Fibroblast of villous mesenchyme (primary cell): ENCODE measurements at regions not wholly inside any gene's neighbourhood (a gene's known extent, or its start where the extent isn't known, plus 50 kb on each side); places are given as distances from the start of the nearest gene placed in this dataset.

Source experiments
- DNase-seq: peaks from one replicate; pipeline ENCODE4 v3.0.0-alpha.2; 2010; ENCODE audit warnings: low read depth
- H3K4me3 ChIP-seq: 2 replicates; pipeline ENCODE4 v1.5.1; 2011; ENCODE audit warnings: low read depth, mild to moderate bottlenecking, low read length
- TF ChIP-seq, protein P1 (sequence below): IDR thresholded peaks from 2 replicates; pipeline ENCODE4 v1.5.1; 2012; ENCODE audit warnings: low read depth, mild to moderate bottlenecking, low read length; ENCODE audit not compliant: insufficient read depth

DNA sequence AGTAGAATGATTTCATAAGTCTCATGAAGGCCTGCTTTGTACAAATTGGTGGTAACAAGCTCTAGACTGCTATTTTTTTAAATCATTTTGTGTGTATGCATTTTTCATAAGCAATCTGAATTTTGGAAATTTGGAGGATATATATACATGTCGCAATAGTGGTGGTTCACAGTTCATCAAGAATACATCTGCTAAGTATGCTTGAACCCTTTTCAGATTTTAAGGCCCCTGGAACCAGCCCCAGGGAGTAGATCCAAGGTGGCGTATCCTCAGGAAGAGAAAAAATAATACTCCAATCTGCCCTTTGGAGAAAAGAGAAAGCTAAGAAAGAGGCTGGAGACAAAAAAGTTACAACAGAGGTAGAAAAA lies 141.6 kb downstream of the HINT1 start:
- TF ChIP-seq, protein P1, sequence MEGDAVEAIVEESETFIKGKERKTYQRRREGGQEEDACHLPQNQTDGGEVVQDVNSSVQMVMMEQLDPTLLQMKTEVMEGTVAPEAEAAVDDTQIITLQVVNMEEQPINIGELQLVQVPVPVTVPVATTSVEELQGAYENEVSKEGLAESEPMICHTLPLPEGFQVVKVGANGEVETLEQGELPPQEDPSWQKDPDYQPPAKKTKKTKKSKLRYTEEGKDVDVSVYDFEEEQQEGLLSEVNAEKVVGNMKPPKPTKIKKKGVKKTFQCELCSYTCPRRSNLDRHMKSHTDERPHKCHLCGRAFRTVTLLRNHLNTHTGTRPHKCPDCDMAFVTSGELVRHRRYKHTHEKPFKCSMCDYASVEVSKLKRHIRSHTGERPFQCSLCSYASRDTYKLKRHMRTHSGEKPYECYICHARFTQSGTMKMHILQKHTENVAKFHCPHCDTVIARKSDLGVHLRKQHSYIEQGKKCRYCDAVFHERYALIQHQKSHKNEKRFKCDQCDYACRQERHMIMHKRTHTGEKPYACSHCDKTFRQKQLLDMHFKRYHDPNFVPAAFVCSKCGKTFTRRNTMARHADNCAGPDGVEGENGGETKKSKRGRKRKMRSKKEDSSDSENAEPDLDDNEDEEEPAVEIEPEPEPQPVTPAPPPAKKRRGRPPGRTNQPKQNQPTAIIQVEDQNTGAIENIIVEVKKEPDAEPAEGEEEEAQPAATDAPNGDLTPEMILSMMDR = no peak
- no peak overlapping the region for H3K4me3 ChIP-seq
- no peak for DNase-seq

DNA sequence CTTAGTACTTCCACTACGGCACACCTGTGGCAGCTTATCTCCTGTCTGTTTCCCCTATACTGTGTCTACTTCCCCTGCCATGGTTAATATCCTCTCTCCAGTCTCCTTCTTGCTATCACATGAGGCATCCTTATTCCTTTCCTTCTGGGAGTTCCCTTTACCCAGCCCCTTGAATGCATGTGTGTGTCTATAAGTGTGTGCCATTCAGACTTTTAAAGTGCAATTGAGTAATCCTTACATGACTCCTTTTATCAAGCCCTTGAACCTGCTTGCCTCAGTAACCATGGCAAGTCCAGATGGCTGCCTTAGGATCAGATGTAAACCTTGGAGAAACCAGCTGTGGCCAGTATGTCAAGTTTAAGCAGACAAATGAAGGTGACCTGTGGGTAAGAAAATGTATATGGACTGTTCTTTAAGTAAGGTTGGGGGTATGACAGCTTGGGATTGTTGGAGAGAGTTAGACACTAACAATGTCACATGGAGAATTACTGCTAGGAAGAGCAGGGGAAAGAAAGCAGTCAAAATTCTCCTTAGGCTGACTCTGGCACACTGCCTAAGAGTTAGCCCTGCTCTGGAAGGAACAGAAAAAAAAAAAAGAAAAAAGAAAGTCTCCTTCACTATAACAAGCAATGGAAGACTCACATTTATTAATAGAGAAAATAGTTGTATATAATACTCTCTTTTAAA lies 142.1 kb downstream of the HINT1 start:
- H3K4me3 ChIP-seq = no peak overlapping the region
- TF ChIP-seq, protein P1 = no peak
- DNase-seq = no peak

DNA sequence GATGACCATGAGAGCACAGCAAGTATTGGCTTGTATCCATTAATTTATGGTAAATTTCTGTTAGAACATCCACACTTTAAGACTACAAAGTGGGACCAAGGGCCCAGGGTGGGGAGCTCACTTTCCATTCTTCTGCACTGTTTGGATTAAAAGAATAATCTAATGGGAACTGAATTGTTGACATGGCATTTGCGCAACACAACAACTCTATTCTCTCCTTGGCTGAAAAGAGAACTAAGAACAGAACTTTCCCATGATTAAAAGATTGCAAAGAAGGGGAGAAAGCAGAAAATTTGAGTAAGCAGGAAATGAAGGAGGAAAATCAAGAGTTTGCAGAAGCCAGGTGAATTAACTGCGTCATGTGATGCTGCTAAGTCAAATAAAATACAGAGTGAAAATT lies 143.4 kb downstream of the HINT1 start:
- H3K4me3 ChIP-seq = no peak overlapping the region
- TF ChIP-seq, protein P1 = no peak
- no peak for DNase-seq

DNA sequence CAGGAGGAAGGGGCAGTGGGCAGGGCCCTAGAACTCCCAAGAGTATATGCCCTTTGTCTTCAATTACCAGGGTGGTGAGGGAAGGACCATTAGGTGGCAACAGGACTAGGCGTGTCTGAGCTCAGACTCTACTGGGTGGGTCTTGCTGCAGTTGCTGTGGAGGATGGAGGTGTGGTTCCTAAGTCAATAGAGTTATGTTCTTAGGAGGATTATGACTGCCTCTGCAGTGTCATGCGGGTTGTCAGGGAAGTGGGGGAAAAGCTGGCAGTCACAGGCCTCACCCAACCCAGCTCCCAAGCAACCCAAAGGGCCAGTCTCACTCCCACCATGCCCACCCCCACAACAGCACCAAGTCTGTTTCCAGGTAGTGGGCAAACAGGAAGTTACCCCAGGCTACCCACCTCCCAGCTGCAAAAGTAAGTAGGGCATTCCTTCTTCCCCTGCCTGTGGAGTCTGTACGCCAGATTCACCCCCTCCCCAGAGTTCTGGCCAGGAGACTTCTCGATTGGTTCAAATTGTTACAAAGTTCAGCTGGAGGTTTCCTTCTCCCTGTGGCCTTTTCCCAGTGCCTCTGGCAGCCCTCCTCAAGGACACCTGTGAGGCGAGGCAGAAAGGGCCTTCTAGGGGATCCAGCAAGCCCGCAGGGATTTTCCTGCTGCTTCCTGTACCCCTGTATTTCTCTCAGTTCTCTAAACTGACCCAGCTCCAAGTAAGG lies 145.3 kb downstream of the HINT1 start:
- H3K4me3 ChIP-seq = no peak overlapping the region
- TF ChIP-seq, protein P1 = no peak
- no peak for DNase-seq

DNA sequence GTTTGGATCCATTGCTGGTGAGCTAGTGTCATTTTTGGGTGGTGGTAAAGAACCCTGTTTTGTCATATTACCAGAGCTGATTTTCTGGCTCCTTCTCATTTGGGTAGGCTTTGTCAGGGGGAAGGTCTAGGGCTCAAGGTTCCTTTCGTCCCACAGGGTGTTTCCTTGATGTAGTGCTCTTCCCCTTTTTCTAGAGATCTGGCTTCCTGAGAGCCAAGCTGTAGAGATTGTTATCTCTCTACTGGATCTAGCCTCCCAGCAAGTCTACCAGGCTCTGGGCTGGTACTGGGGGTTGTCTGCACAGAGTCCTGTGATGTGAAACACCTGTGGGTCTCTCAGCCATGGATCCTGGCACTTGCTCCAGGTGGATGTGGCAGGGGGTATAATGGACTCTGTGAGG lies 145.9 kb downstream of the HINT1 start:
- TF ChIP-seq, protein P1 = no peak
- DNase-seq = no peak
- H3K4me3 ChIP-seq = no peak overlapping the region

DNA sequence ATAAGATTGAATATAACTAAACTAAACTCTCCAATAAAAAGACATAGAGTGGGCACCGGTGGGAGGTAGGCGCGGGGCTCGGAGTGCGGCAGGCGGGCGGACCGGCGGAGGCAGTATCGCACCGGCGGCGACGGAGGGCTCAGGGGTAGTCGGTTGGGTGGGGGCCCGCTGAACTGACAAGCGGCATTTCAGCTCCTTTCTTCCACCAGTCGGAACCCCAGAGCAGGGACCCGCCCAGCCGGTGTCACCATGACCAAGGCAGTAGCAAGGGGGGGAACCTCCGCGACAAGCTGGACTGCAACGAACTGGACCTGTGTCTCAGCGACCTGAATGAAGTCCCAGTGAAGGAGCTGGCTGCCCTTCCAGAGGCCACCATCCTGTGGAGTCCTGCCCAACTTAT lies 156.7 kb downstream of the HINT1 start:
- TF ChIP-seq, protein P1 = no peak
- no peak for DNase-seq
- no peak overlapping the region for H3K4me3 ChIP-seq
